ENCODE measurements at regions not wholly inside any gene's neighbourhood (a gene's known extent, or its start where the extent isn't known, plus 50 kb on each side); places are given as distances from the start of the nearest gene placed in this dataset.

- DNase-seq (ENCODE audit: low read depth, low spot score), result no peak
Observed at GRCh38 chr2:177342736-177343135, 49.8 kb upstream of the AGPS start.
